ENCODE measurements at regions not wholly inside any gene's neighbourhood (a gene's known extent, or its start where the extent isn't known, plus 50 kb on each side); places are given as distances from the start of the nearest gene placed in this dataset.

GRCh38 chrX:129139837-129140598 is 383.3 kb downstream of the SMARCA1 start:
- Histone ChIP-seq H3K4me1 (no peaks in the 10 kb centered on the region), H3K4me3 (no peak overlapping the region), H3K9me3 (no peaks in the 10 kb centered on the region), H3K27ac (no peak overlapping the region), H3K27me3 (no peaks in the 10 kb centered on the region), H3K36me3 (no peaks in the 10 kb centered on the region)
- no peak for ATAC-seq
- no peak for TF ChIP-seq EP300 (IDR thresholded peaks at IDR 0.05)
- no peak for TF ChIP-seq POLR2A (IDR thresholded peaks at IDR 0.05)
- TF ChIP-seq POLR2AphosphoS5 (IDR thresholded peaks at IDR 0.05) = no peak
- no peak for TF ChIP-seq CTCF (IDR thresholded peaks at IDR 0.05)

GRCh38 chrX:129125122-129125914 is 398.0 kb downstream of the SMARCA1 start:
- Histone ChIP-seq H3K4me3 (no peak overlapping the region), H3K4me1 (no peaks in the 10 kb centered on the region), H3K27me3 (no peaks in the 10 kb centered on the region), H3K27ac (no peak overlapping the region), H3K9me3 (no peaks in the 10 kb centered on the region), H3K36me3 (no peaks in the 10 kb centered on the region)
- no peak for ATAC-seq
- 75 to 89% methylated on average over 6 of the region's 6 CpGs for WGBS, 2 donors (ENCODE audit: low coverage in 1 of 2)
- TF ChIP-seq CTCF (IDR thresholded peaks at IDR 0.05) (no peak), POLR2AphosphoS5 (IDR thresholded peaks at IDR 0.05) (no peak), EP300 (IDR thresholded peaks at IDR 0.05) (no peak), POLR2A (IDR thresholded peaks at IDR 0.05) (no peak)

- no peak for ATAC-seq
- H3K36me3 ChIP-seq = no peaks in the 10 kb centered on the region
- H3K27ac ChIP-seq = no peak overlapping the region
- H3K9me3 ChIP-seq = no peaks in the 10 kb centered on the region
- TF ChIP-seq EP300 (IDR thresholded peaks at IDR 0.05) (no peak), POLR2A (IDR thresholded peaks at IDR 0.05) (no peak), POLR2AphosphoS5 (IDR thresholded peaks at IDR 0.05) (no peak), CTCF (IDR thresholded peaks at IDR 0.05) (no peak)
- no peaks in the 10 kb centered on the region for H3K27me3 ChIP-seq
- WGBS, 2 donors (ENCODE audit: low coverage in 1 of 2) = 53 to 65% methylated on average over 5 of the region's 6 CpGs
- H3K4me3 ChIP-seq = no peak overlapping the region
- H3K4me1 ChIP-seq = no peaks in the 10 kb centered on the region
Measured at GRCh38 chrX:129123795-129124194, 399.5 kb downstream of the SMARCA1 start.

GRCh38 chrX:129116676-129117470 is 406.4 kb downstream of the SMARCA1 start:
- Histone ChIP-seq H3K27me3 (no peaks in the 10 kb centered on the region), H3K36me3 (no peaks in the 10 kb centered on the region), H3K9me3 (no peaks in the 10 kb centered on the region), H3K4me1 (no peaks in the 10 kb centered on the region), H3K4me3 (no peak overlapping the region), H3K27ac (no peak overlapping the region)
- TF ChIP-seq POLR2A (IDR thresholded peaks at IDR 0.05) (no peak), CTCF (IDR thresholded peaks at IDR 0.05) (no peak), POLR2AphosphoS5 (IDR thresholded peaks at IDR 0.05) (no peak), EP300 (IDR thresholded peaks at IDR 0.05) (no peak)
- no peak for ATAC-seq
- 70 to 87% methylated on average over 3 to 8 of the region's 8 CpGs for WGBS, 2 donors (ENCODE audit: low coverage in 1 of 2)
